H1 (cell line): ENCODE measurements at regions not wholly inside any gene's neighbourhood (a gene's known extent, or its start where the extent isn't known, plus 50 kb on each side); places are given as distances from the start of the nearest gene placed in this dataset.

Experiments used
- ATF2 ChIP-seq: IDR thresholded peaks from 2 replicates; pipeline ENCODE4 v1.6.1; 2012; ENCODE audit warnings: low read length, inconsistent platforms
- CEBPB ChIP-seq: IDR thresholded peaks from 2 replicates; pipeline ENCODE4 v1.6.1; 2012; ENCODE audit warnings: low read depth, low read length
- CHD1 ChIP-seq: IDR thresholded peaks from 2 replicates; pipeline ENCODE4 v1.6.1; 2012; ENCODE audit warnings: low read depth, low read length, improper control_type of control experiment
- JUND ChIP-seq: IDR thresholded peaks from 2 replicates; pipeline ENCODE4 v1.6.1; 2011; ENCODE audit warnings: mild to moderate bottlenecking, improper control_type of control experiment, low read length
- NANOG ChIP-seq: IDR thresholded peaks from 2 replicates; pipeline ENCODE4 v1.6.1; 2011; ENCODE audit warnings: low read length, low read depth, mild to moderate bottlenecking, inconsistent platforms; ENCODE audit not compliant: insufficient read depth, poor library complexity, severe bottlenecking
- SAP30 ChIP-seq: fragments of 300-600 bp; sonication (generic); IDR thresholded peaks from 2 replicates; pipeline ENCODE4 v1.7.1; 2012; ENCODE audit warnings: low read length, moderate library complexity, mild to moderate bottlenecking, inconsistent platforms; ENCODE audit not compliant: insufficient read depth, insufficient replicate concordance
- SP1 ChIP-seq: IDR thresholded peaks from 2 replicates; pipeline ENCODE4 v1.6.1; 2011; ENCODE audit warnings: low read depth, low read length
- YY1 ChIP-seq: IDR thresholded peaks from 2 replicates; pipeline ENCODE4 v1.6.1; 2011; ENCODE audit warnings: low read depth, mild to moderate bottlenecking, low read length

DNA sequence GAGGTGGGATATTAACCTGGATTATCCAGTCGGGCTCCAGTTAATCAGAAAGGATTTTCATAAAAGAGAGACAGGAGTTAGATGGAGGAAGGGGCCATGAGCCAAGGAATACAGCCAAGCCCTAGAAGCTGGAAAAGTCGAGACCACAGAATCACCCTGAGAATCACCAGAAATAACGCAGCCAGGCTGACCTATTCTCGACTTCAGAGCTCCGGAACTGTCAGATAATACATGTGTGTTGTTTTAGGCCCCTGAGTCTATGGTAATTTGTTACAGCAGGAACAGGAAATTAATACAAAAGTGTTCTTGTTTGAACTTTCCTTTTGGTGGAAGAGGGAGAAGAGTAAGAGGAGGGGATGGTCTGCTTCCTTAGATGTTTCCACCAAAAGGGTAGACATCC, 208.1 kb downstream of the JCAD start (continued):
- TF ChIP-seq JUND (no peak), ATF2 (no peak), NANOG (no peak), YY1 (no peak), CEBPB (no peak), CHD1 (no peak), SAP30 (no peak), SP1 (no peak)
